Fibroblast of skin of right quadriceps (primary cell): ENCODE measurements at regions not wholly inside any gene's neighbourhood (a gene's known extent, or its start where the extent isn't known, plus 50 kb on each side); places are given as distances from the start of the nearest gene placed in this dataset.

Experiments
- DNase-seq: peaks from one replicate; pipeline ENCODE4 v3.0.0-alpha.2; 2013

DNA sequence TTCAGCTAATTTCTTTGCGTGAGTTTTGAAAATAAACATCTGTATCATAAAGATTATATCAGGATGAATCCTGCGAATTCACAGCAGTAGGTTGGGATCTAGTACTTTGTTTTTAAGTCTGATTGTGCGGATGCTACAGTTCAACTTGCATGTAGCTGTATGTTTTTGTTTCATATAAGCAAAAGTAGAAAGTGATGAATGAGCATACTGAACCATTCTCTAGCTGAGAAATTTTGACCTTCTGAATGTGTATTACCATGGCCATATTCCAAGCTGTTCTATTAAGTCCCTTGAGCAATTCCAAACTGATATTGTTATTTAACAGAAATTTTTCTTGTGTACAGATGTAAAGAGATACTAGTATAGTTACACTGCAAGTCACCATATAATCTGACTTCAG lies 358.8 kb upstream of the MEOX2 start:
- no peak for DNase-seq

DNA sequence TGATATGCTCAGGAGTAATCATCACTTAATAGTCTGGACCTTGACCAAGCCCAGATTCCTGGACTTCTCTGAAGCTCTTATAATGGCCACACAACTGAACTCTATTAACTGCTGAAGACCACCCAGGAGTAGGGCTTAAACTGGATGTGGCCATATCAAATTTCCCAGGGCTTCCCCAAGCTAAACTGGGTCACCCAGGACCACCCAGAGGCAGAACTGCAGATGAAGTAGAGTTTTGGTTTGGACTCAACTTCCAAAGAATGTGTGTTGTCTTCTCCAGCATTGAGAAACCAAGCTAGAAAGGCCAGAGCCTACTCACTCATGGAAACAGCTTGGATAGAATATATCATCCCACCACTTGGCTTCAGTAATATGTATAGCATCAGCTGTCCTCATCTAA lies 358.2 kb upstream of the MEOX2 start:
- DNase-seq, result no peak

DNA sequence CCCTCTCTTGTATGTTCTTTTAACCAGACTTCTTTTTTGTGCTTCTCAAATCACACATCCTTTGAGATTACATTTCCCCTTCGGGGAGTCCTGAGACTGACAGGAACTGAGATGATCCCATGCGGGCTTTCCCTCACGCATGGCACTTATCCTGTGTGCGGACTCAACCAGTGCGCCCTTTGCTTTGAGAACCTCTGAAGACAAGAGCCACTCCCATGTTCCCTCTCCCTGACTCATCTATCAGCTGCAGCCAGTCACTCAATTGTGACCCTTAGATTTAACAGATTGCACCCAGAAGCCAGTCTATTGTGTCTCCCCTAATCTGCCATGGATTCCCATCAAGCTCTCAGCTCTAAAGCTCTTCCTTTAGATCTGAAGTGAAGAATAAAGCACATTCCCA lies 353.9 kb upstream of the MEOX2 start:
- DNase-seq, result no peak

- DNase-seq, result no peak
Observed at GRCh38 chr7:16038906-16039305, 352.4 kb upstream of the MEOX2 start.

GRCh38 chr7:16035392-16035791 lies 348.9 kb upstream of the MEOX2 start:
- no peak for DNase-seq

DNA sequence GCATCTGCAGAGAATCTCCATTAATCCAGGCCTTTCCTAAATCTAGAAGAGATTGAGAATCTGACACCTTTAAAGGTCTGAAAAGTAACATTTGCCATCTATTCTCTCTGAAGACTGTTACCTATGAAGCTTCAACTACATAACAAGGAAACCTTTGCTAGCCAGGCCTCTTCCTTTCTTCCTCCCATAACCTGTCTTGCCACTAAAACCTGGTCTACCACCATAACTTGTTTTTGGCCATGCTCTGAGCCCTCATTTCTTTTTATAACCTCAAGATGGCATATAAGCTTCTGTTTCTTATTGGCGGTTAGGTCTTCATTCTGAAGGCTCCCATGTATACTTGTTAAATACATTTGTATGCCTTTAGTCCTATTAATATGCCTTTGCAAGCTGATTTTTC lies 348.4 kb upstream of the MEOX2 start:
- DNase-seq, result no peak

GRCh38 chr7:16034353-16034752 lies 347.9 kb upstream of the MEOX2 start:
- peak; percentile 71 for DNase-seq

DNA sequence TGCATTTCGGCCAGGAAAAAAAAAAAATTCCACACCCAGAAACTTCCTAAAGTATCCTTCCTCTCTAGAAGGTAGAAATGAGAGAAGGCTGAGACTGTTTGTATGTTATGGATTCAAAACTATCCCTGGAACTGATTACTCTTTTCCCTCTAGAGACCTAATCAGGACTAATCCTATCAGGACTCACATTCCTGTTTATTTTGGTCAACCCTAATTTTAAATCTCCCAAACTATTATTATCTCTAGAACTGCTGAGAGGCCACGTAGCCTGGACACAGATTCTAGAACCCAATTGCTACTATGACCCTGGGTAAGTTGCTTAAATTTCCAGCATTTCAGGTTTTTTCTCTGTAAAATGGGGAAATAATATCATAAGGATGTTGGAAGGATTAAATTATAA lies 346.8 kb upstream of the MEOX2 start:
- no peak for DNase-seq

GRCh38 chr7:16028636-16029035 lies 342.2 kb upstream of the MEOX2 start:
- DNase-seq, result peak; percentile 27

- peak; percentile 90 for DNase-seq
Observed at GRCh38 chr7:16028103-16028502, 341.6 kb upstream of the MEOX2 start.

DNA sequence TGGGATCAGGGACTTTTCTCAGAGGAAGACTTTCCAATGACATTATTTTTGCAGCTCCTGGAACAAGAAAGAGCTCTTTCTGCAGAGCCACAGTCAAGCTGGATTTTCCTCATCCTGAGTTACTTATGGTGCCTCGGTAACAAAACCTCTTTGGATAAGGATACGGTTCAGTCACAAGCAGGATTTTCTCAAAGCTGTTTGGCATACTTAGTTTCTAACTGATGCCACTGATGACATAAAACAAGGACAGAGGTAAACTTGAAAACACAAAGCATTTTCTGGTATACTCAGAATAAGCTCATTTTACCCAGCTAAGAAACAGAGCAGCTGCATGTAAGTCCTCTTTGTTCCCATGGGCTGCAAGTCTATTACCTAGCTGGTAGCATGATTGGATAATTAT lies 340.9 kb upstream of the MEOX2 start:
- no peak for DNase-seq

DNA sequence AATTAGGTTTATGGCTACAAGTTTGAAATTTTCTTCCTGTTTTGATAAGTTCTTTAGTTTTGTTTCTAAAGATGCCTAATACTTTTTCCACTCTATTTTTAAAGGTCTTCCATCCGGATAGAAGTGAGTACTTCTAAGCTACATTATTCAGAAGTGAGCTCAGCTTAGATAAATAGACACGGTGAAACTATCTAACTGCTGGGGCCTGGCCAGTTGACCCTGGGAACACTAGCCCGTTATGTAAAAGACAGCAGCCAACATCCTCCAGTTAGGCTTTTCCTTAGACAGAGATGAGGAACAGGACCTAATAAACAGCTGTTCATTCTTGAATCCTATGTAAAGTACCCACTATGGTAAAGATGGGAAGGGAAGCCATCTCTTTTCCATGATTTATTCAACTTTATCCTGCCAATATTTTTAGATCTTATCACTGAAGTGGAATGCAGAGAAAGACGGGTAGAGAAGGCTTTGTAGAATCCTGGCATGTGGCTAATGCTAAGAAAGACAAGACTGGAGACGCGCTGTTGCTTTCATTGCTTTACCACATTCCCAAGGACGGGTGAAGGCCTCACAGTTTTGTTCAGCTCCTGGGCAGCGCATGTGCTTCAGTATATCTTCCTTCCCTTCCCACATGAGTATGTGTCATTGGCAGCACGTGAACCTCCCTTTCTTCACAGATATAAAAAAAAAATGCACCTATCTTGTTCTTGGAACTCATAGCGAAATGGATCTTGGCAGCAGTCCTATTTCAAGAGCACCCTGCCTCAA lies 340.0 kb upstream of the MEOX2 start:
- DNase-seq, result peak; percentile 14

GRCh38 chr7:16025696-16026095 lies 339.2 kb upstream of the MEOX2 start:
- DNase-seq, result no peak

- no peak for DNase-seq
Observed at GRCh38 chr7:16023503-16023902, 337.0 kb upstream of the MEOX2 start.

- DNase-seq, result no peak
Observed at GRCh38 chr7:16023046-16023445, 336.6 kb upstream of the MEOX2 start.

- DNase-seq, result no peak
Observed at GRCh38 chr7:16021851-16022250, 335.4 kb upstream of the MEOX2 start.

DNA sequence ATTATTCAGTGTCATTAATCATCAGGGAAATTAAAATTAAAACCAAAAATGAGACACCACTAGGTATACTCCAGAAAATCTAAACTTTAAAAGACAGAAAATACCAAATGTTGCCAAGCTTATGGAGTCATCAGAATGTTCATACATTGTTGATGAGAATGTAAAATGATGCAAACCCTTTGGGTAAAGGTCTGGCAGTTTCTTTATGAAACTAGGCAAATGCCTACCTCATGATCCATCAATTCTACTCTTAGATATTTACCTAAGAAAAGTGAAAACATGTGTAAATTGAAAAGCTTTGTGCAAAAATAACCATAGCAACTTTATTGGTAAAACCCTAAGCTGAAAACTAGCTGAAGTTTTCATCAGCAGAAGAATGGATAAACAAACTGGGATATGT lies 329.5 kb upstream of the MEOX2 start:
- peak; percentile 39 for DNase-seq

DNA sequence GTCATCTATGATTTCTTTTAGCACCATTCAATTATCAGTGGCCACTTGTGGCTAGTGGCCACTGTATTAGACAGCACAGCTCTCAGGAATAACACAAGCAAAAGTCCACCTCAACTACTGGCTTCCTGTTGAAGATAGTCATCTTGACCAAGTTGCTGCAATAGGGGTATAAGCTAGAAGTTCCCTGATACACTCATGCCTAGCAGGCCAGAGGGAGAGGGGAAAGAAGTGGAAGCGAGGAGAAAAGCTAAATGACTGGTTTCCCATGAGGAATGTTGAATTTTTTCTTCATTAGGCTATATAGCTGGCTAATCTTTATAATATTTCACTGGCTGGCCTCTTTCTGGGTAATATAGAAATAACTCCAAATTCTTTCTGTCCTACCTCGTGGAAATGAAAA lies 327.5 kb upstream of the MEOX2 start:
- peak; percentile 30 for DNase-seq

- DNase-seq, result peak; percentile 28
Observed at GRCh38 chr7:16007911-16008310, 321.4 kb upstream of the MEOX2 start.

- no peak for DNase-seq
Observed at GRCh38 chr7:16004702-16005101, 318.2 kb upstream of the MEOX2 start.

DNA sequence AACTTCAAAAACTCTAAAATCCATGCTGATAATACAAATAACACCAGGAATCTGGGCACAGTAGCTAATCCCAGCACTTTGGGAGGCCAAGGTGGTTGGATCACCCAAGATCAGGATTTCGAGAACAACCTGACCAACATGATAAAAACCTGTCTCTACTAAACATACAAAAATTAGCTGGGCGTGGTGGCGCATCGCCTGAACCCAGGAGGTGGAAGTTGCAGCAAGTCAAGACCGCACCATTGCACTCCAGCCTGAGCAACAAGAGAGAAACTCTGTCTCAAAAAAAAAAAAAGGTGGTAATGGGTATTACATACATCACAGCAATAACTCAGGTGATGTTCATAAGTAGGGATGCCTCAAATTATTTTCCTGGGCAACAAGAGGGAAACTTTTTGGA lies 315.0 kb upstream of the MEOX2 start:
- no peak for DNase-seq

GRCh38 chr7:15998617-15999016 lies 312.1 kb upstream of the MEOX2 start:
- no peak for DNase-seq

GRCh38 chr7:15995027-15995426 lies 308.5 kb upstream of the MEOX2 start:
- DNase-seq, result no peak

GRCh38 chr7:15989194-15989593 lies 302.7 kb upstream of the MEOX2 start:
- DNase-seq, result no peak
